CD4-positive, alpha-beta T cell treated with Interleukin-17A for 1 hour (primary cell): ENCODE measurements at regions not wholly inside any gene's neighbourhood (a gene's known extent, or its start where the extent isn't known, plus 50 kb on each side); places are given as distances from the start of the nearest gene placed in this dataset.

Source experiments
- DNase-seq: peaks from one replicate; pipeline ENCODE4 v3.0.0-alpha.2; 2020

DNA sequence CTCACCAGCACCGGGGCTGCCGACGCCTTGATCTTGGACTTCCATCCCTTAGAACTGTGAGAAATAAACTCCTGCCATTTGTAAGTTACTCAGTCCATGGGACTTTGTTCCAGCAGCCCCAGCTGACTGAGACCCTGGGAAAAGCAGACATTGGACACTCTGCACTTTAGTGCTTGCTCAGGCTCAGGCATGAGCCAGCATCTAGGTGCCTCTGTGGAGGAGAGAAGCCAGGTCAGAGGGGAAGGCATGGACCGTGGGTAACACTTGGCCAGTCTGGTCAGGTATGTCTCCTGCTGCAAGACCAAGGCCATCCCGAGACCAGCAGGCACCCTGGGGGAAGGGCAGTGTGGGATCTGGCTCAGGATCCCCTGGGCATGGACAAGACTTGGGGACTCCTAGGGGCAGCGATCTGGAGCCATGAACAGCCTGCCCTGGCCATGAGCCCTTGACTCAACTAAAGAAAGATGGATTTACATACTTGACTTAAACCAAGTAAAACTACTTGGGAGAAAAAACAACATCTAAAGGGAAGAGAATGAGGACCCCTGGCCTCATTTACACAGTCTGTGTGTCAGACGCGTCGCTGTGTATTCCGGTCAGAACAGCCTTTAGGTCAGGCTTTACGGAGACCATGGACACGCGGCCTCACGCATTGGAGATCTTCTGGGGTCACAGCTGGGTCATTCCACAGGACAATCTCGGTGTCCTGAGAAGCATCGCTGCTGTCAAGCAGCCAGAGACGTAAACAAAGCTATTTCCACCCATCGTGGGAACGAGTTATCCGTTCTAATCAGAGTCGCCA is 497.1 kb downstream of the BRD1 start:
- no peak for DNase-seq

- DNase-seq, result no peak
Observed at GRCh38 chr22:49329636-49330035, 498.0 kb downstream of the BRD1 start.

DNA sequence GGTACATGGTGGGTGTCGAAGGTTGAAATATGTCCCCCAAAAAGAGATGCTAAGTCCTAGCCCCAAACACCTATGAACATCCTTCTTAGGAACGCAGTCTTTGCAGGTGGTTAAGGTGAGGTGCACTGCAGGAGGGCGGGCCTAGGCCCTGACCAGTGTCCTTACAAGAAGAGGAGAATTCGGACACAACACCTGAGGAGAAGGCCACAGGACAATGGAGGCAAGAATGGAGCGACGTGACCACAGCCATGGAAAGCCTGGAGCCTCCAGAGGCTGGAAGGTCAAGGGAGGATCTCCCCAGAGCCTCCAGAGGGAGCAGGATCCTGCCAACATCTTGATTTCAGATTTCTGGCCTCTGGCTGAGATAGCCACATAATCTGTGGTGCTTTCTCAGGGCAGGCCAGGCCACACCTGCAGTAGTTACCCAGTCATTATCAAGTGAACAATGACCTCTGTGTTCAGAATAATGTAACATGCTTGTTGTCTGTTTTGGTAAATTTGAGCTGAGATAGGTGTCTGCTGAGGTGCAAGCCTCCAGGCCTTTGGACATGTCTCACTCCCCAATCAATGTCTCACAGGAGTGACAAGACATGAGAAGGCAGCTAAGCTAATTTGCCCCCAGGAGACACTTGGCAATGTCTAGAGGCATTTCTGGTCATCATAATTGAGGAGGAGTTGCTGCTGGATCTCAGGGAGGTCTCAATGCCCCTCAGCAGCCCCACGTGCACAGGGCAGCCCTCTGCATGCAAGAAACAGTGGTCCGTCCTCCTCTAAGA is 498.9 kb downstream of the BRD1 start:
- DNase-seq, result no peak

GRCh38 chr22:49328118-49328475 is 499.6 kb downstream of the BRD1 start:
- DNase-seq, result no peak

- DNase-seq, result no peak
Observed at GRCh38 chr22:49327411-49328117, 500.1 kb downstream of the BRD1 start.

- no peak for DNase-seq
Observed at GRCh38 chr22:49326558-49326957, 501.1 kb downstream of the BRD1 start.

GRCh38 chr22:49325531-49326395 is 501.9 kb downstream of the BRD1 start:
- DNase-seq, result no peak

GRCh38 chr22:49324527-49325491 is 502.9 kb downstream of the BRD1 start:
- DNase-seq, result no peak

- no peak for DNase-seq
Observed at GRCh38 chr22:49323751-49324415, 503.8 kb downstream of the BRD1 start.

GRCh38 chr22:49322861-49323622 is 504.6 kb downstream of the BRD1 start:
- no peak for DNase-seq

GRCh38 chr22:49322231-49322630 is 505.4 kb downstream of the BRD1 start:
- no peak for DNase-seq

DNA sequence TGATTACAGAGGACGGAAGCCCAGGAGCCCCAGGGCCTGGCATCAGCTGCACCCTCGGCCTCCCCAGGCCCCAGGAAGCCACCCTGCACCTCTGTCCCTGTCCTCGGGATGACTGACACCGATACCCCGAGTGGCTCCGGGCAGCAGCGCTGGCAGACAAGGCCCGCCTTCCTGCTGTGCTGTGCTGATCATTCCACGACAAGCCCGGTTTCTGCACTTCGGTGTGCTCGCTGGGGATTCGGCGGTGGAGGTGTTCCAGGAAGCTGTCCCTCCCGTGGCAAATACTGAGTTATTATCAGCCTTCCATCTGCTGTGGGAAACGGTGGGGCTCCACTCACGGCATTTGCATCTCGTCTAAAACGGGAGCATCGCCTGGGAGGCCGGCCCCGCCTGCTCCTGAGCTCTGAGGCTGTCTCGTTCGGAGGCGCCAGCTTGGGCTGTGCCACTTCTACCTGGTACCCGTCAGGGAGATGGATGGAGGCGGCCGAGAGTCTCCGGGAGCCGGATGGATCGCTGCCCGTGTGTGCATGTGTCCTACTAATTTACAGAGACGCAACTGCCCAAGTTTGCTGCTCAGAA is 506.1 kb downstream of the BRD1 start:
- DNase-seq, result no peak

- DNase-seq, result no peak
Observed at GRCh38 chr22:49320714-49321476, 506.8 kb downstream of the BRD1 start.

DNA sequence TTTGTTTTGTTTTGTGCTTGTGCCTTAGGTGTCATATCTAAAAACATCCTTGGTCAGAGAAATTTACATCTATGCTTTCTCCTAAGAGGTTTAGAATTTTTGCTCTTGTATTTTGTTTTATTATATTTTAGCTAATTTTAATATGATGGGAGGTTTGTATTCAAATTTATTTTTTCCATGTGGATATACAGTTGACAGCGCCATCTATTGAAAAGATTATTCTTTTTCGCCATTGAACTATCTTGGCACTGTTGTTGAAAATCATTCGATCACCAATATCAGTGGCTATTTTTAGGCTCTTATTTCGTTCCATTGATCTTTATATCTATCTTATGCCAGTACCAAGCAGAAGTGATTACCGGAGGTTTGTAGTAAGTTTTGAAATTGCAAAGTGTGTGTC is 510.3 kb downstream of the BRD1 start:
- no peak for DNase-seq

DNA sequence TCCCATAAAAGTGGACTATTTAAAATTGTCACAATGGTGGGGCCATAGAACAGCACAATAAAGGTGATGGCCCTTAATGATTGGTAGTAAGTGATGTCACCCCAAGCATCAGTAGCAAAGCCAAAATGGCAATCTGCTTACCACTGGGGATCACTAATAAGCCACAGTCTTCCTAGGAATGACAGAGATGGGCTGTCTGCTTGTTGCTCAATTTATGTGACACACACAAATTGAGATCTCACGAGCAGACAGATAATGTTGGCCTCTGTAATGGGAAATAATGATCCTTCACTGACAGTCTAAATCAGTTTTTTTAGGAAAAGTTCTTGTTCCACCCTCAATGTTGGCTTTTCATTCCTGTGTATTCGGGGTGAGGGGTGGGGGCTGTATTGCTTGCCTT is 515.1 kb downstream of the BRD1 start:
- DNase-seq, result no peak

GRCh38 chr22:49310354-49310753 is 517.3 kb downstream of the BRD1 start:
- no peak for DNase-seq

DNA sequence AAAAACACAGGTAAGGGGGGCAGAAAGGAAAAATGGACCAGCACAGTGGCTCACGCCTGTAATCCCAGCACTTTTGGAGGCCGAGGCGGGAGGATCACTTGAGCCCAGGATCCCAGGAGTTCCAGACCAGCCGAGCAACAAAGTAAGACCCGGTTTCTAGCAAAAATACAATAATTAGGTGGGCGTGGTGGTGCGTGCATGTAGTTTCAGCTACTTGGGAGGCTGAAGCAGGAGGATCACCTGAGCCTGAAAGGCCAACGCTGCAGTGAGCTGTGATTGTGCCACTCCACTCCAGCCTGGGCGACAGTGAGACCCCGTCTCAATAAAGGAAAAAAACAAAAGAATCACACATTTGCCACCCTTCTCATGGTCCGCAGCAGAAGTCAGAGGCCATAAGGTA is 519.4 kb downstream of the BRD1 start:
- no peak for DNase-seq

- no peak for DNase-seq
Observed at GRCh38 chr22:49307870-49308269, 519.8 kb downstream of the BRD1 start.

- no peak for DNase-seq
Observed at GRCh38 chr22:49307481-49307830, 520.2 kb downstream of the BRD1 start.
